ENCODE measurements at regions not wholly inside any gene's neighbourhood (a gene's known extent, or its start where the extent isn't known, plus 50 kb on each side); places are given as distances from the start of the nearest gene placed in this dataset.

DNA sequence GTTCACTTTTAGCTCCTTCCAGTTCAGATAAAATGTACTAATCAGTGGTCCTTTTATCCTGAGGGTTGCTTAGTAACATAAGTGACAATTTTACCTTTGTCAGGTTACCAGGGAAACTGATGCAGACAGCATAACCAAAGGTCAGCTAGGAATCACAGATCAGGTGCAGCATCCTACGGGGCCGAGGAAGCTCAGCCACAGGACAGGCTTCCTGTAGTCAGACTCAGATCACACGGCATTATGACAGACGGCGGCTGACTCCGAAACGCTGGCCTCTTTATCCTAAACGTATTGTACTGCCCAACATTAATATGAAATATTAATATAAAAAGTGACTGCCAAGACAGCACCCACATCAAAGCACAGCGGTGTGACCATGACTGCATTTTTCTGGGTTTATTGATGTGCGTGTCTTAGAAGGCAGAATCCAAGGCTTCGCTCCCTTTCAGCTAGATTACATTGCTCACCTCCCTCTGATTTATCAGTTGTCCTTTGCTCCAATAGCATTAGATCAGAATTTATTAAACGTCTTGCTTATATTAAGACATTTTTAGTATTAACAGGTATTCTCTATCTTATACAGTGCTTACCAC lies 444.5 kb downstream of the CMPK2 start:
- Histone ChIP-seq H3K9me3 (no peaks in the 10 kb centered on the region), H3K36me3 (no peaks in the 10 kb centered on the region), H3K4me1 (no peaks in the 10 kb centered on the region), H3K4me3 (no peak overlapping the region), H3K27ac (no peak overlapping the region), H3K27me3 (no peaks in the 10 kb centered on the region)
- WGBS: 79% methylated on average over 12 of the region's 12 CpGs
- TF ChIP-seq, protein P1, sequence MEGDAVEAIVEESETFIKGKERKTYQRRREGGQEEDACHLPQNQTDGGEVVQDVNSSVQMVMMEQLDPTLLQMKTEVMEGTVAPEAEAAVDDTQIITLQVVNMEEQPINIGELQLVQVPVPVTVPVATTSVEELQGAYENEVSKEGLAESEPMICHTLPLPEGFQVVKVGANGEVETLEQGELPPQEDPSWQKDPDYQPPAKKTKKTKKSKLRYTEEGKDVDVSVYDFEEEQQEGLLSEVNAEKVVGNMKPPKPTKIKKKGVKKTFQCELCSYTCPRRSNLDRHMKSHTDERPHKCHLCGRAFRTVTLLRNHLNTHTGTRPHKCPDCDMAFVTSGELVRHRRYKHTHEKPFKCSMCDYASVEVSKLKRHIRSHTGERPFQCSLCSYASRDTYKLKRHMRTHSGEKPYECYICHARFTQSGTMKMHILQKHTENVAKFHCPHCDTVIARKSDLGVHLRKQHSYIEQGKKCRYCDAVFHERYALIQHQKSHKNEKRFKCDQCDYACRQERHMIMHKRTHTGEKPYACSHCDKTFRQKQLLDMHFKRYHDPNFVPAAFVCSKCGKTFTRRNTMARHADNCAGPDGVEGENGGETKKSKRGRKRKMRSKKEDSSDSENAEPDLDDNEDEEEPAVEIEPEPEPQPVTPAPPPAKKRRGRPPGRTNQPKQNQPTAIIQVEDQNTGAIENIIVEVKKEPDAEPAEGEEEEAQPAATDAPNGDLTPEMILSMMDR (IDR thresholded peaks at IDR 0.05): no peak
- TF ChIP-seq POLR2AphosphoS5 (IDR thresholded peaks at IDR 0.05) (no peak), EP300 (IDR thresholded peaks at IDR 0.05) (no peak), POLR2A (IDR thresholded peaks at IDR 0.05) (no peak)
- no peak for DNase-seq (ENCODE audit: low spot score in 2 of 2)

DNA sequence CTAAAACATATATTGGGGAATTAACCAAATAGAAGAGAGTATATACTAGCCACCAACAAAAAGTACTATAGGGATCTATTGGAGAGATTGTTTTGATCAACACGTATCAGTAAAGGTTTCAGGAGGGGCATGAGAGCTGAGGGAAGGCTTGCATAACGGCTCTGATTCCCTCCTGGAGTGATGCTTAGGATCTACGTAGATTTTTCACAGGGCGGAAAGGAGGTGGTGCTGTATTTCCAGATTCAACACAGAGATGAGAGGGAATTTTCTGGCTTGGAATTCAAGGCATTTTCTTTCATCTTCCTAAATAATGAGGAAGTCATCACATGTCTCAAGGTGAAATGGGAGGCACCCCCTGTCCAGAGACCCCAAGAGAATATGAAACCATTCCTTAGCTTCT lies 443.8 kb downstream of the CMPK2 start:
- H3K4me1 ChIP-seq: no peaks in the 10 kb centered on the region
- H3K9me3 ChIP-seq: no peaks in the 10 kb centered on the region
- H3K27me3 ChIP-seq: no peaks in the 10 kb centered on the region
- H3K4me3 ChIP-seq: no peak overlapping the region
- no peak overlapping the region for H3K27ac ChIP-seq
- TF ChIP-seq EP300 (IDR thresholded peaks at IDR 0.05): no peak
- TF ChIP-seq, protein P1 (IDR thresholded peaks at IDR 0.05): no peak
- TF ChIP-seq POLR2A (IDR thresholded peaks at IDR 0.05): no peak
- TF ChIP-seq POLR2AphosphoS5 (IDR thresholded peaks at IDR 0.05): no peak
- DNase-seq (ENCODE audit: low spot score in 2 of 2): no peak
- 60% methylated on average over 4 of the region's 4 CpGs for WGBS
- no peaks in the 10 kb centered on the region for H3K36me3 ChIP-seq

DNA sequence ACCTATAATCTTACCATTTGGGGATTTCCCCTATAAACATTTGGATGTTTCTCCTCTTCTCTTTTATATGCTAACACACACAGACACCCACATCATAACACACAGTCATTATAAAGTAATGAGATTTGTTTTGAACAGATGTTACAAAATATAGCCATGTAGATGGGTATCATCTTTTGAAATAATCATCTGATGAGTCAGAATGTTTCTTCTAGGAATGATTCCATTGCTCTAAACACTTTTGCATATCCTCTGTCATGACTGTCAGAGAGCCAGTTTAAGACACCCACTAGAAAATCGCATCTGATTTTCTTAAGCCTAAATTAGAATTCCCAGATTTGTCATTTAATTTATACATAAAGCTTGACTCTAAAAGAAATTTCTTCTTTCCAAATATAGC lies 442.6 kb downstream of the CMPK2 start:
- no peak overlapping the region for H3K4me3 ChIP-seq
- H3K27me3 ChIP-seq: no peaks in the 10 kb centered on the region
- peaks cover 4% of the 10 kb centered on the region for H3K9me3 ChIP-seq
- 68% methylated on average over 1 of the region's 1 CpG for WGBS
- no peak for DNase-seq (ENCODE audit: low spot score in 2 of 2)
- no peaks in the 10 kb centered on the region for H3K4me1 ChIP-seq
- no peak overlapping the region for H3K27ac ChIP-seq
- TF ChIP-seq POLR2AphosphoS5 (IDR thresholded peaks at IDR 0.05) (no peak), POLR2A (IDR thresholded peaks at IDR 0.05) (no peak), EP300 (IDR thresholded peaks at IDR 0.05) (no peak)
- TF ChIP-seq, protein P1 (IDR thresholded peaks at IDR 0.05): no peak
- H3K36me3 ChIP-seq: no peaks in the 10 kb centered on the region

DNA sequence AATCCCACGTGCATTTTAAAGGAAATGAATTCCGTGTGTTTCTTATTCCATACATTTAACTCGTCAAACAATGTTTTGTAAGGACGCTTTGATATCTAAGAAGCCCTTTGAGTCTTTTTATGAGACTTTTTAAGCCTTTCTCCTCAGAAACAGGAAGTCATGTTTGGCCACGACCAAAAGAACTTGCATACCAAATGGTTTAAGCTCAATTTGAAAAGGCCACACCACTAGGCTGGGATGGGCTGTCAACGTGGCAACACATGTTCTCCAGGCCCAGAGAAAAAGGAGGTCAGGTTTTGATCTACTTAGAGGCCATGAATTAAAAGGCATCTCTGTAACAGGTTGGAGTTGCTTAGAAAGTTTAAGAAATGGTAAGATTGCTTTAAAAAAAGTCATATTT lies 441.8 kb downstream of the CMPK2 start:
- no peaks in the 10 kb centered on the region for H3K4me1 ChIP-seq
- no peak overlapping the region for H3K27ac ChIP-seq
- H3K9me3 ChIP-seq: peaks cover 4% of the 10 kb centered on the region
- H3K36me3 ChIP-seq: no peaks in the 10 kb centered on the region
- 65% methylated on average over 6 of the region's 6 CpGs for WGBS
- H3K4me3 ChIP-seq: no peak overlapping the region
- H3K27me3 ChIP-seq: no peaks in the 10 kb centered on the region
- no peak for TF ChIP-seq EP300 (IDR thresholded peaks at IDR 0.05)
- no peak for TF ChIP-seq POLR2AphosphoS5 (IDR thresholded peaks at IDR 0.05)
- TF ChIP-seq POLR2A (IDR thresholded peaks at IDR 0.05): no peak
- TF ChIP-seq, protein P1 (IDR thresholded peaks at IDR 0.05): no peak
- DNase-seq (ENCODE audit: low spot score in 2 of 2): no peak

DNA sequence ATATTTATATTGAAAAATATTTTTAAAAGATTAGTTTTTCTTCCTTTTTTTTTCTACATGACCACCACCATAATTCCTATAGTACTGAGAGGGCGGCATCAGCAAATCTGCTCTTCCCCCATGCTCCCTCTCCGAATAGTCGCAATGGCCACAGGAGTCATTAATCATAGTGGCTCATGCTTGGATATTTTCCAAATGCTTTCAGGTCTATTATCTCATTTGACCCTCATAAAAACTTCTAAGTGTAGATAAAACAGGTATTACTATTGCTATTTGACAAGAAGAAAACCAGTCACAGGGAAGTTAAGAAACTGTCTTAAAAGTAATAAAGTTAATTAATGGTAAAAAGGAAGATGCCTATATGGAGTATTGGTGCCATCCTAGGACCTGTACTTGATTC lies 440.7 kb downstream of the CMPK2 start:
- TF ChIP-seq POLR2AphosphoS5 (IDR thresholded peaks at IDR 0.05) (no peak), EP300 (IDR thresholded peaks at IDR 0.05) (no peak), POLR2A (IDR thresholded peaks at IDR 0.05) (no peak)
- TF ChIP-seq, protein P1 (IDR thresholded peaks at IDR 0.05): no peak
- H3K27me3 ChIP-seq: no peaks in the 10 kb centered on the region
- H3K4me3 ChIP-seq: no peak overlapping the region
- 91% methylated on average over 3 of the region's 3 CpGs for WGBS
- H3K4me1 ChIP-seq: no peaks in the 10 kb centered on the region
- no peaks in the 10 kb centered on the region for H3K36me3 ChIP-seq
- no peak overlapping the region for H3K27ac ChIP-seq
- DNase-seq (ENCODE audit: low spot score in 2 of 2): no peak
- peaks cover 4% of the 10 kb centered on the region for H3K9me3 ChIP-seq
